T47D (cell line): ENCODE measurements at regions not wholly inside any gene's neighbourhood (a gene's known extent, or its start where the extent isn't known, plus 50 kb on each side); places are given as distances from the start of the nearest gene placed in this dataset.

ENCODE experiments used
- DNase-seq, 2 experiments: peaks; one replicate each; pipeline versions ENCODE4 v3.0.0 to v3.0.0-alpha.2; 2011 to 2012; ENCODE audit warnings: low read depth in 1 of 2, low spot score in 1 of 2
- JUND ChIP-seq: IDR thresholded peaks from 2 replicates; pipeline ENCODE4 v1.6.1; 2012; ENCODE audit warnings: low read depth
- in situ Hi-C: cut with HindIII; loops from 2 replicates; pipeline ENCODE4 v1.10.0; 2016; ENCODE audit warnings: low sequenced_read_pairs, low pct_unique_long_range_greater_than_20kb

DNA sequence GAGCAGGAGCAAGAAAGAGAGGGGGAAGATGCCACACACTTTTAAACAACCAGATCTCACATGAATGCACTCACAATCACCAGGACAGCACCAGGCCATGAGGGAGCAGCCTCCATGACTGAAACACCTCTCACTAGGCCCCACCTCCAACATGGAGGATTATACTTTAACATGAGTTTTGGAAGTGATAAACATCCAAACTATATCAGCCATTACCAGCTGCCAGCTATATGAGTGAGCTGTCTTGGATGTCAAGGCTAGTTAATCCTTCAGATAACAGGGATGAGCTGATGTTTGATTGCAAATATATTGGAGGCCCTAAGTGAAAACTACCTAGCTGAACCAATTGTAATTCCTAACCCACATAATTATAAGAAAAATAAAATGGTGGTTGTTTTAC, 108.4 kb upstream of the DCBLD2 start:
- no peak for DNase-seq
- TF ChIP-seq JUND, result no peak
- in situ Hi-C loops, result no loop called here

DNA sequence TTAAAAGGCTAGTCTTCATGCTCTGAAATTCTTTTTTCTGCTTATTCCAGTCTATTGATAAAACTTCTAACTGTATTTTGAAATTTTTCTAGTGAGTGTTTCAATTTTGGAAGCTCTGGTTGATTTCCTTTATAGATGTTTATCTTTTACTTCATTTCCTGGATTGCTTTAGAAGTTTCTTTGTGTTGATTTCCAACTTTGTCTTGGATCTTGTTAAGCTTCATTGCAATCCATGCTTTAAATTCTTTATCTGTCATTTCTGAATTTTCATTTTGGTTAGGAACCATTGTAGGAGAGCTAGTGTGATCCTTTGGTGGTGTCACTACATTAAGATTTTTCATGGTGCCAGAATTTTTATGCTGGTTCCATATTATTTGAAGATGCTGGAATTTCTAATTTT, 105.2 kb upstream of the DCBLD2 start:
- no peak for TF ChIP-seq JUND
- DNase-seq, result no peak
- in situ Hi-C loops, result no loop called here

DNA sequence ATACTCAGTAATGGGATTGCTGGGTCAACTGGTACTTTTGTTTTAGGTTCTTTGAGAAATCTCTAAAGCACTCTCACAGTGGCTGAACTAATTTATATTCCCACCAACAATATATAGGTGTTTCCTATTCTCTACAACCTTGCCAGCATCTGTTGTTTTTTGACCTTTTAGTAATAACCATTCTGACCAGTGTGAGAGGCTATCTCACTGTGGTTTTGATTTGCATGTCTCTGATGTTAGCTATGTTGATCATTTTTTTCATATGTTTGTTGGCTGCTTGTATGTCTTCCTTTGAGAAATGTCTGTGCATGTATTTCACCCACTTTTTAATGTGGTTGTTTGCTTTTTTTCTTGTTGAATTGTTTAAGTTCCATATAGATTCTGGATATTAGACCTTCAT, 98.2 kb upstream of the DCBLD2 start:
- no peak for TF ChIP-seq JUND
- in situ Hi-C loops, result no loop called here
- DNase-seq, result no peak

DNA sequence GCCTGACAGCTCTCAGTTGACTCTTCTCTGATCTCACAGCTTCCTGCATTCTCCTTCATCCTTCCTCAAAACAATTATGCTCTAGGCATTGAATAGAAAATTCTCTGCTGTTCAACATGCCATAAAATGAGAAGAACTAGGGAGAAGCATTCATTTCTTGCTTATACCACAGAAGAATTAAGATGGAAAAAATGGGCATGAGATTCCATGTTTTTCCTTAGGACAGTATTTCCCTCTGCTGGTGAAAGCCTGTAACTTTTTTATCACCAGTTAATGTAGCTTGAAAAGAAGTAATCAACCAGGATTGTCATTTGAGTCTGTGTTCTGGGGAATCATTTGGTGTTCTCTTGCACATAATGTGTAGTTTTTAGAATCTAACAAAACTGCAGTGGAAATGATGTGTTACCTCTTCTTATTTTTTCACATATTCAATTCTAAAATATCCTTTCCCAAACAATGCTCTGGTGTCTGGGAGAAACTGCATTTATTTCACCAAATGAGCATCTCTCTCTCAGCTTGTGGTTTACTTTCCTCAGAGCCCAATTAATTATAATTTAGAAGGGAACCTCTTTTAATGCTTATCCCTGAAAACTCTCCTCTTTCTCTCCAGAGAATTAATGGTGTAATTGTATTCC, 92.8 kb upstream of the DCBLD2 start:
- in situ Hi-C loops, result no loop called here
- TF ChIP-seq JUND, result no peak
- DNase-seq, result peak; percentile 13 to 62

DNA sequence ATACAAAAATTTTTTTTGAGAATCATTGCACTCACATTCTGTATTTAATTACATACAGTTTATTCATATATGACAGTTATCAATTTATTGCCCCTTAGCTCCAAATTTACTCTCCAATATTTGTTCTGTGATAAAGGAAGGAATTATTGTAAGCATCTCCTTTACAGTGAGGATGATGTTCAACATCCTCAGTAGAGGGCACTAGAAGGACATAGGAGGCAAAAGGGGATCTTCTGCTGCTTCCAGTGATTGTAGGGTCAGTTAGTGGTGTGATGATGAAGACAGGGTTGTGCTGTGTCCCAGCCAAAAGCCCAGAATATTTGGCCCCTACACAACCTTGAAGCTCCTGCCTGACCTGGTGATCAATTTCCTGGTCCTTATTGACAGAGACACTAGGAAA, 89.9 kb upstream of the DCBLD2 start:
- no peak for DNase-seq
- in situ Hi-C loops, result no loop called here
- no peak for TF ChIP-seq JUND

DNA sequence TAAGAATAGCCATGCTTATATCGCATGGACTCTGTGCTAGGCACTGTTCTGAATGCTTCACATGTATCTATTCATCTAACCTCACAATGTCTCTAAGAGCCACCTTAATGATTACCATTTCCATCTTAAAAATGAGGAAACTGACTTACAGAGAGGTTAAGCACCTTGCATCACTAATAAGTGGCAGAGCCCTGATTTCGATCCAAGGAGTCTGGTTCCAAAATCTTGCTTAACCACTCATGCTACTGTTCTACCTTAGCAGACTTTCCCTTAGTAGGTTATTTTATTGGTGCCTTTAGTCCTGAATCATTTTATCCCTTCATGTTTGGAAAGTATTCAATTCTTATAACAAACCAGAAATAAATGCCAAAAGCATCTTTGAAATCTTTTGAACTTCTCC, 89.2 kb upstream of the DCBLD2 start:
- DNase-seq, result no peak
- TF ChIP-seq JUND, result no peak
- in situ Hi-C loops, result no loop called here

DNA sequence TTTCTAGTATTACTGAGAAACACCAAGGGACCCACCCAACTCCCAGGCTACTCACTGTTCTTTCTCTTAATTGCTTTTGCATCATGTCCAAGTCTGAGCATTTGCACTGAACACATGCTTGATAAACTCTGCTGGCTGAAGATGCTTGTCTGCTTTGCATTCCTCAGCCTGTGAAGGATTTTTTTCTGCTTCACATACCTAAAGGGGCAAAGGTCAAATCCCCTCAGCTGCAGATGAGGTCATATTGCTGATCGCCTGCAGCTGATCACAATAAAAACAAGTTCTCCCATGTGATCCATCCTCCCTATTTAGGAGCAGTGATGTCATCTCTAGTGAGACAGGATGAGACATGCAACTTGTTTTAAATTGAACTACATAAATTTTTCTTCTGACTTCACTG, 84.6 kb upstream of the DCBLD2 start:
- in situ Hi-C loops, result no loop called here
- TF ChIP-seq JUND, result no peak
- DNase-seq, result no peak

DNA sequence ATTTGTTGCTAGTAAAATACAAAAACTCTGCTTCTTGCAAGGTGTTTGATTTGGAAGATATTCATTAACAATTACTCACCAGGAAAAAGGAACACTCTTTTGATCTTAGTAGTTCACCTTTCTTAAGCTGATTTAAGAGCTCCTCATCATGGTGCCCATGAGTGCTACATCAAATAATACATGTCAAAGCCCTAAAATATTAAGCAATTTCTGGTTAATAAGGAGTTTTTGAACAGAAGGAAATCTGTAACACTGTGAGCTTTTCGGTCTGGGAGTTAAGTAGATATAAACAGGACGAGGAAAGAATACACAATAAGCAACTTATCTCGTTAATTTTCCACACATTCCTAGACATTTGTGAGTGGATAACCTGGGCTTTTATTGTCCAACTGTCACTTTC, 83.9 kb upstream of the DCBLD2 start:
- DNase-seq, result no peak
- in situ Hi-C loops, result no loop called here
- no peak for TF ChIP-seq JUND

DNA sequence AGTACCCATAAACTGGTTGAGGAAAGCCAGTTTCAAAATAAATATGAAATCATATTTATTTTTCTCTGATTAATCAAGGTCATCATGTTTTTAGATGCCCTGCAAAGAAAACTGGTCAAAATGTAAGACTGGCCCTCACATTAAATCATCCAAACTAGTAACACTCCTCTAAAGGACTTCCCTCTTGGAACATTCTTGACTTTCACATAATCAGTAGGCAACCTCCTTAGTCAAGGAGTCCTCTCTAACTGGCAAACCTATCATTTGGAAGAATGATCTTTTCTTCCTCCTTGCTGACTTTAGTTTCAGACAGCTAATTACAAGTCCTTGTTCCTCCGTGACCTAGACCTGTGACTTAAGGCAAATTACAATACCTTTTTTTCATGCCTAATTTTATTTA, 82.5 kb upstream of the DCBLD2 start:
- no peak for TF ChIP-seq JUND
- in situ Hi-C loops, result no loop called here

DNA sequence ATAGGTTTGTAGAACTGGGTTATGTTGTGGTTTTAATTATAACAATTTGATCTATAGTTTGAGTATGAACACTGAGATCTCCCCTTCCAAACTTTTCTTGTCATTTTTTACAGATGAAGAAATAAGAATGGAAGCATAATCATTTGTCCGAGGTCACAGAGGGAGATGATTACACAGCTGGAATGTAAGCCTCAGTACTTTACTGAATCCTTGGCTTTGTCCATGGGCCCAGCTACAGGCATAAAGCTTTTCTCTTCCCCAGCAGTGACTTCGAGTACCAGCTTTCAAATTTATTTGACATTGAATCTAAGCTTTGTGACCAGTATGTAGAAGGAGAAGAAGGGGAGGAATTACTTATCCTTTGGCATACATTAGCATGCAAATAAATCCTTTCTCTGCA, 80.9 kb upstream of the DCBLD2 start:
- no peak for DNase-seq
- no peak for TF ChIP-seq JUND
- in situ Hi-C loops, result no loop called here

More for the DNA sequence above, 82.5 kb upstream of the DCBLD2 start:
- DNase-seq, result no peak

DNA sequence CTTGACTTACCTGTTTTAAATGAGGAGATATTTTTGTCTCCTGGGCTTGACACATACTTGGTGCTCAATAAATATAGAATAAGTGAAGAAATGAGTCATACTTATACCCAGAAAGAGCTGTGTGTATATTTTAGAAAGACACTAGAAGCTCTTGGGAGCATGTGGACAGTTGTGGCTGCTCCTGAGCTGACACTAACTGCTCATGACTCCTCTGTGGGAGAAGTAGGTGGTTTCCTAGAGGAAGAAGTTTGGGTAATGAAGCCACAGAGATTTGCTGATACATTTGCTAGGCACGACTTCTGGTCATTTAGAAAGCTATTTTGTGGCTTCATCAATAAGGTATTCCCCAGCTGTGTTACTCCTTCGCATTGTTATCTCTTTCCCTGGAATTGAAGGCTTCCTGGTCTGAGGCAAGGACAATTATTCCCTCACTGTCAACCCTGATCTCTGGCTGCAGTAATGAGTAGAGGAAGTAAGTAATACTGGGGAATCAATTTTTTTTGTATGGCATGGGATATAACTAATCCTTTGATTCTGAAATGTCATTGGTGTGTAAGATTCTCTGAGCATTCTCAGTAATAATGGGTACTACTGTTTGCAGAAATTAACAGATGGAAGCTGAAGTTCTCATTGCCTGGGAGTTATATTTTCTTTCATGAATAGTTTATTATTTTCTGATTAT, 79.6 kb upstream of the DCBLD2 start:
- no peak for TF ChIP-seq JUND
- no peak for DNase-seq
- in situ Hi-C loops, result no loop called here

DNA sequence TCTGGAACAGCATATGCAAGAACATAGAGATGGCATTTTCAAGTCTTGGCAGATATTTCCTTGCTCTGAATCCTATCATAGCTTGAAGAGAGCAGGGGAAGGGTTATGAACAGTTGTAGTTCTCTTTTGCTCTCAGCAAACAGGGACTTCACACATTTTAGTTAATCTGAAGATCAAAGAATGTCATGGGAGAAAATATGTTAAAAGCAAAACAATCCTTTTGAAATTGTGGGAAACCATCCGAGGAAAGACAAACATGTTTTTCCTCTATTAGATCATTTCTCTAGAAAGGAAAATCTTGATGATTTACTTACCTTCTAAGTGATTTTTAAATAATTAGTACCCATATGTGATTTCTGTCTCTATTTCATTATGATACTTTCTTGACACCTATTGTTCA, 77.8 kb upstream of the DCBLD2 start:
- in situ Hi-C loops, result no loop called here
- no peak for DNase-seq
- TF ChIP-seq JUND, result no peak

DNA sequence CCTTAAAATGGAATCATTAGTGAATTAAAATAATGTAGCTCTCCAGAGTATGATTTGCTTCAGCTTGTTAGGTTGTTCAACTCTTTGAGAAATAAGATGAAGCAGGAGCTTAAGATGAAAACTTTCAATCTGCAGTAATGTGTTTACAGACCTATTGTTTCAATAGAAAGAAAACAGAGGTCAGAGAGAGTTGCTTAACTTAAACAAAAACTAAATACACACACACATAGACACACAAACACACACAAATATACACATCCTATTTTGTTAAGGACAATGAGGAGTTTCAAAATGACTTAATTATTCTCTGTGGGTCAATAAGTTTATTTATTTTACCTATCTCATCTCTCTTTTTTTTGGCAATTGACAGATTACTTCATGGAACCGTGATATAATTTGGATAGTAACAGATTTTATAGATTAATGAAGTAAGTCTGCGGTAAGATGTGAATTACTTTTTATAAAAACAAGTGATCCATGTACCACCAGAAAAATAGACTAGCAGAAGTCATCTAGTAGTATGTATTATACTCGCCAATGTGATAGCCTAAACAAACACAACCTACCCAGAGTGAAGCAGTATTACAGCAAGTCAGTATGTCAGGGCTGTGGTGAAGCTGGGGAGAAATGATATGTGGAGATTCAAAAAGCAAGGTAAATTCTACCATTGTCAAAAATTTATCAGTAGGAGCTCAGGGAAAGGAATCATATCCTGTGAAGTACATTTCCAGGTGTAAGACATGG, 76.7 kb upstream of the DCBLD2 start:
- no peak for TF ChIP-seq JUND
- no peak for DNase-seq
- in situ Hi-C loops, result no loop called here
